GM06990 (cell line): ENCODE measurements at regions not wholly inside any gene's neighbourhood (a gene's known extent, or its start where the extent isn't known, plus 50 kb on each side); places are given as distances from the start of the nearest gene placed in this dataset.

Experiments
- DNase-seq: peaks from one replicate; pipeline ENCODE4 v3.0.0-alpha.2; 2011; ENCODE audit not compliant: insufficient read length; ENCODE audit errors: extremely low read depth
- H3K27me3 ChIP-seq: replicated peaks from 2 replicates; pipeline ENCODE4 v1.6.0; 2011; ENCODE audit warnings: low read length; ENCODE audit not compliant: control insufficient read depth, insufficient read depth
- H3K36me3 ChIP-seq: 2 replicates; pipeline ENCODE4 v1.5.1; 2011; ENCODE audit warnings: low read length; ENCODE audit not compliant: control insufficient read depth, insufficient read depth
- H3K4me3 ChIP-seq: replicated peaks from 2 replicates; pipeline ENCODE4 v1.5.1; 2011; ENCODE audit warnings: low read depth, mild to moderate bottlenecking, control low read depth, low read length
- TF ChIP-seq, protein P1 (sequence below): IDR thresholded peaks from 2 replicates; pipeline ENCODE4 v1.5.1; 2011; ENCODE audit warnings: low read length, control low read depth, mild to moderate bottlenecking, inconsistent platforms; ENCODE audit not compliant: insufficient read depth, poor library complexity, severe bottlenecking

- Histone ChIP-seq H3K4me3 (no peak overlapping the region), H3K36me3 (no peaks in the 10 kb centered on the region), H3K27me3 (no peaks in the 10 kb centered on the region)
- TF ChIP-seq, protein P1, sequence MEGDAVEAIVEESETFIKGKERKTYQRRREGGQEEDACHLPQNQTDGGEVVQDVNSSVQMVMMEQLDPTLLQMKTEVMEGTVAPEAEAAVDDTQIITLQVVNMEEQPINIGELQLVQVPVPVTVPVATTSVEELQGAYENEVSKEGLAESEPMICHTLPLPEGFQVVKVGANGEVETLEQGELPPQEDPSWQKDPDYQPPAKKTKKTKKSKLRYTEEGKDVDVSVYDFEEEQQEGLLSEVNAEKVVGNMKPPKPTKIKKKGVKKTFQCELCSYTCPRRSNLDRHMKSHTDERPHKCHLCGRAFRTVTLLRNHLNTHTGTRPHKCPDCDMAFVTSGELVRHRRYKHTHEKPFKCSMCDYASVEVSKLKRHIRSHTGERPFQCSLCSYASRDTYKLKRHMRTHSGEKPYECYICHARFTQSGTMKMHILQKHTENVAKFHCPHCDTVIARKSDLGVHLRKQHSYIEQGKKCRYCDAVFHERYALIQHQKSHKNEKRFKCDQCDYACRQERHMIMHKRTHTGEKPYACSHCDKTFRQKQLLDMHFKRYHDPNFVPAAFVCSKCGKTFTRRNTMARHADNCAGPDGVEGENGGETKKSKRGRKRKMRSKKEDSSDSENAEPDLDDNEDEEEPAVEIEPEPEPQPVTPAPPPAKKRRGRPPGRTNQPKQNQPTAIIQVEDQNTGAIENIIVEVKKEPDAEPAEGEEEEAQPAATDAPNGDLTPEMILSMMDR: no peak
- no peak for DNase-seq
These were observed 157.2 kb upstream of the CARD18 start for GRCh38 chr11:105296806-105297205.

GRCh38 chr11:105296386-105296785 is 156.8 kb upstream of the CARD18 start:
- no peak for DNase-seq
- no peak overlapping the region for H3K4me3 ChIP-seq
- TF ChIP-seq, protein P1: no peak
- H3K27me3 ChIP-seq: no peaks in the 10 kb centered on the region
- H3K36me3 ChIP-seq: no peaks in the 10 kb centered on the region

DNA sequence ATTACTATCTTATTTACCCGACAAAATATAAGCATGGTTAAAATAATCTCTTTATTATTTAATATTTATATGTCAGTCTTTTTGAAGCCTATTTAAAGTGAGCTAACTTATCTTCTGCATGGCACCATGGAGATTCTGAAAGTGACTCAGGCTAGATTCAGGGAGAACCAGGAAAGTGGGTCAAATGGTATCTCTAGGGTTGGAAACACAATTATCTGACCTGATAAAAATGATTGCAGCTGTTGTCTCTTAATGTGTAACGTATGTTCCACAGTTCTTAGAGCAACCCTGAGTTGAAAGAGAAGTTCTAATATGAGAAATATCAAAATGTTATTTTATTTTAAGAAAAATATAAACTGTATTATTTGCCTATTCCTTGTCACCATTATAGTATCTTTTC is 143.1 kb upstream of the CARD18 start:
- Histone ChIP-seq H3K4me3 (no peak overlapping the region), H3K27me3 (no peaks in the 10 kb centered on the region), H3K36me3 (no peaks in the 10 kb centered on the region)
- TF ChIP-seq, protein P1: no peak
- no peak for DNase-seq

GRCh38 chr11:105274631-105275030 is 135.1 kb upstream of the CARD18 start:
- no peaks in the 10 kb centered on the region for H3K27me3 ChIP-seq
- H3K36me3 ChIP-seq: no peaks in the 10 kb centered on the region
- no peak for DNase-seq
- TF ChIP-seq, protein P1: no peak
- no peak overlapping the region for H3K4me3 ChIP-seq

DNA sequence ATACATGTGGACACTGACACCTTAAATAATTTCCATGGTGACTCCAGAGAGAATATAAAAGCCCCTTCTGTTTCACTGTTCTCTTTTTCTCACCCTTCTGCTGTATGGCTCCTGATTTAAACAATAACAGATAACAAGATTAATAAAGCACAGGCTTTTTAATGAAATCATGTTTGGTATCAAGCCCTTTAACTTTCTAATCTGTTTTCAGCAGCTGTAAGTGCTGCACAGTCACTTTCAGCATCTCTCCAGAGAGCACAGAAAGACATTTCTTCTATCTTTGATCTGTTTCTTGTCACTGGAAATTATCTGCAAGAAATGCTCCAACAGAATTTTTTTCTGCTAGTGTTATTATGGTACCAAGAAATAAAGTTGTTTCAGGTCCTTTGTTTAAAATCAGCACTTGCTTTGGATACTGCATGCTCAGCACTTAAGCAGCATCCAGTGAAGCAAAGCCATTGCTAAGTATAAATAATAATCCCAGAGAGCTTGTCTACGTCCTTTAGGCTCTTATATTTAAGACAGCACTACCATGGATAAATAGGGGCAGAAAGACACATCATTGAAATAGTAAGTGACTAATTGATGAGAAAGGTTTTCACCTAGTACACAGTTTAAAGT is 134.2 kb upstream of the CARD18 start:
- Histone ChIP-seq H3K4me3 (no peak overlapping the region), H3K36me3 (no peaks in the 10 kb centered on the region), H3K27me3 (no peaks in the 10 kb centered on the region)
- DNase-seq: no peak
- TF ChIP-seq, protein P1: no peak

DNA sequence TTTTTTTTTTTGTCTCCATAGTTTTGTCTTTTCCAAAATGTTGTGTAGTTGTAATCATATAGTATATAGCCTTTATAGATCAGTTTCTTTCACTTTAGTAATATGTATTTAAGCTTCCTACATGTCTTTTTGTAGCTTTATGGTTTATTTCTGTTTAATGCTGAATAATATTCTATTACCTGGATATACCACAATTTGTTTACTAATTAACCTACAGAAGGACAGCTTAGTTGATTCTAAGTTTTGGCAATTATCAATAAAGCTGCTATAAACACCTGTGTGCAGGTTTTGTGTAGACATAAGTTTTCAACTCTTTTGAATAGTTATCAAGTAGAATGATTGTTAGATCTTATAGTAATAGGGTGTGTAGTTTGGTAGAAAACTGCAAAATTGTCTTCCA is 130.3 kb upstream of the CARD18 start:
- DNase-seq: no peak
- TF ChIP-seq, protein P1: no peak
- H3K36me3 ChIP-seq: no peaks in the 10 kb centered on the region
- H3K4me3 ChIP-seq: no peak overlapping the region
- H3K27me3 ChIP-seq: no peaks in the 10 kb centered on the region
